NCI-H2196 treated with DMSO at 0.1 percent for 48 hours (cell line): ENCODE measurements at regions not wholly inside any gene's neighbourhood (a gene's known extent, or its start where the extent isn't known, plus 50 kb on each side); places are given as distances from the start of the nearest gene placed in this dataset.

Experiments used
- DNase-seq: peaks from one replicate; lab custom pipeline; 2025; ENCODE audit not compliant: unreplicated experiment; lab: John Stamatoyannopoulos, UW

- no peak for DNase-seq
Measured at GRCh38 chr5:135249658-135250057, 149.4 kb downstream of the MACROH2A1 start.

DNA sequence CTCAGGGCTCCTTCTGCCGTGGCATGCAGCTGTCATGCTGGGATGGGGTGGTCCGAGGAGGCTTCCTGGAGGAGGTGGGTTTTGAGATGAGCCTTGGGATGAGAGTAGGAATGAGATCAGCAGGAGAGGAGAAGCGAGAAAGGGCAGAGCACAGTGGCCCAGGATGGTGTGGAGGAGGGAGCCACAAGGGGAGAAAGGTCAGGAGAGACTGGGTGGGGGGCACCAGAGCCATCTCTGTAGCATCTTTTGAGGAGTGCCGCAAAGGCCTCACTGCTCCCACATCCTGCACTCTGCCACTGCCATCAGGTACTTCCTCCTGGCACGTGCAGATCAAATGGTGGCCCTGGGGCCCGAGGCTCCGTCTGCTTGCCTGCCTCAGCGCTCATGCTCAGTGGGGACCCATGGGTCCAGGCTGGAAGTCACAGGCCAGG, 150.2 kb downstream of the MACROH2A1 start:
- no peak for DNase-seq

DNA sequence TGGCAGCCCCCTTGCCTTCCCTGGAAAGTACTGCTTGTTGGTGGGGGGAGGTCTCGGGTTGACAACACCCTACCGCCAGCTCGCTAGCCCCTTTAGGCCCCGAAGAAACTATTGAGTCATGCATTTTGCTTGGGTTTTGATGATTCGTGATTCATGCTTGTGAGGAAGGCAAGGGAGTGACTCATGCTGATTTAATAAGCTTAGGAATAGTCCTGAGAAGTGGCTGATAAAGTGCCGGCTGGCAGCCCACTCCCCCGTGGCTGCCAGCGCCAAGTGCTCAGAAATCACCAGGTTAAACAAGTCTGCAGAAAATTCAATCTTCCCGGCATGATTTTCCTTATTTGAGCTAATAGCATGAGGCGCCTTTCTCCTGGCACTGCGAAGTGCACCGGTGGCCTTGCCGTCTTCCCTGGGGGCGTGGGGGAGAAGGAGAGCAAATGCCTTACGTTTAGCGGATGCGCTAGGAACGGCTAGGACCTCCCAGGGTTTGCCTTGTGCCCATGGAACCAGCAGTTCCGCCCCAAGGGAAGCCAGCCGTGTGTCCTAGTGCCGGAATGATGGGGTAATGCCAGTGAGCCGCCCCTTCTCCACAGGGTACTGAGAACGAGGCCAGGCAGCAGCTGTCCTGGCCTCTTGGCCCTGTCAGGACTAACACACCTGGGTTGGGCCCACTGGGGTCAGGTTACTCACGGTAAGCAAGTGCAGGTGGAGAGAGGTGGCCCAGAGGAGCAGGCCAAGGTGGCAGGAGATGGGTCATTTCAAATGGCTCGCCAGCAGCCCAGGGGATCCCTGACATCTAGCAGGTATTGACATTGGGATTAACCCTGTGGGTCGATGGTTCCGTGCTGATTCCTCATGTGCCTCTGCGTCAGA, 151.9 kb downstream of the MACROH2A1 start:
- DNase-seq: no peak

GRCh38 chr5:135246605-135246922, 152.5 kb downstream of the MACROH2A1 start:
- no peak for DNase-seq

GRCh38 chr5:135245521-135246499, 153.2 kb downstream of the MACROH2A1 start:
- DNase-seq: no peak

GRCh38 chr5:135244620-135245021, 154.4 kb downstream of the MACROH2A1 start:
- DNase-seq: no peak

DNA sequence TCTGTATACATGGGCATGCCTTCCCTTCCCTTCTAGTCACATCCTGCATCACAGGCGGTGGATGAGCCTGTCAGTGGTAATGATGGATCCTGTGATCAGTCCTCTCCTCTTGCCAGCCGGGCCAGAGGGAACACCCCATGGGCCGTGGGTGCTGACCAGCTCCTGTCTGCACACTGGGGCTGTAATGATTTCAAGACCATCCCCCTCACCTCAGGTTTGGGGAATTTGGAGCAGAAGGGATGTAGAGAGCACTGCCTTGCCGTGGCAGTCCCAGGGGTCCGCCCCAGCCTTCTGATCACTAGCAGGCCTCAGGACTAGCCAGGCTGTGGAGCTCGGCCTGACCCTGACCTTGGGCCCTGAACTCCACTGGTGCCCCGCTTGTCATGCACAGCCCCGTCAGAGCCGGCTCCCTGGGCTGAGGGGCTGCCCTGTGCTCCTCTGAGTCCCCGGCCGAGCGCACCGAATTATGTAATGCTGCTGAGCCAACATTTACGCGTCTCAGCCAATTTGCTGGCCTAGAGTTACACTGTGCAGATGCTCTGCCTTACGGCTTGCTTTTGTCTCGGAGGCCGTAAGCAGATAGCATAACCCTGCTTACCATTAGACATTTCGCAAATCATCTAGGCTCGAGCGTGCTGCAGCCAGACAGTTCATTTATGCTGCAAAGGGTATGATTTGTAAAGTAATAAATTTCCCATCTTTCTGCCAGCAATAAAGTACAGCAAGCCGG, 155.3 kb downstream of the MACROH2A1 start:
- no peak for DNase-seq

DNA sequence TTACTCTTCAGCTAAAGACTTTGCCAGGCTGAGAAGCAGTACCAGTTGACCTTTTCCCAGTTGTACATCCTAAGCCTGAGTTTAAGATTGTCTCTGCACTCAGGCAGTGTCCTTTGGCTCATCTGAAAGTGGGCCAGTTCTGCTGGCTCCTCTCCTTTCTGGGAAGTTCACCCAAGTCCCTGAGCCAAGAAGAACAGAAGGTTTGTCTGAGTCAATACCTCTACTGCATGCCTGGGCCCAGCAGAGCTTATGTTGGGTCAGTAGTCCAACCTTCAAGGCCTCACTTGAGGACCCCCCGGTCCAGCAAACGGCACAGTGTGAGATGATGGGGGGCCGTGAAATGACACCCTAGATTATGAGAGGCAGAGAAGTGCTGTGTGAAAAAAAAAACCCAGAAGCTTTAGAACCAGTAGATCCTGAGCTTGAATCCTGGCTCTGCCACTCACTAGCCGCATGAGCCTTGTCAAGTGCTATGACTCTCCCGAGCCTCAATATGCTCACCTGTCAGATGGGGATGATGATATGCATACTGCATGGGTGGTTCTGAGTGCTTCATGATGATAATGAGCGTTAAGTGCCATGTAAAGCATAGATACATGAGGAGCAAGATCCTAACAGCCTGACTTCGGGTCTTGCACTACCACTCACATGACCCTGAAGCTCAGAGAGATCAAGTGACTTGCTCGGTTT, 156.0 kb downstream of the MACROH2A1 start:
- no peak for DNase-seq

DNA sequence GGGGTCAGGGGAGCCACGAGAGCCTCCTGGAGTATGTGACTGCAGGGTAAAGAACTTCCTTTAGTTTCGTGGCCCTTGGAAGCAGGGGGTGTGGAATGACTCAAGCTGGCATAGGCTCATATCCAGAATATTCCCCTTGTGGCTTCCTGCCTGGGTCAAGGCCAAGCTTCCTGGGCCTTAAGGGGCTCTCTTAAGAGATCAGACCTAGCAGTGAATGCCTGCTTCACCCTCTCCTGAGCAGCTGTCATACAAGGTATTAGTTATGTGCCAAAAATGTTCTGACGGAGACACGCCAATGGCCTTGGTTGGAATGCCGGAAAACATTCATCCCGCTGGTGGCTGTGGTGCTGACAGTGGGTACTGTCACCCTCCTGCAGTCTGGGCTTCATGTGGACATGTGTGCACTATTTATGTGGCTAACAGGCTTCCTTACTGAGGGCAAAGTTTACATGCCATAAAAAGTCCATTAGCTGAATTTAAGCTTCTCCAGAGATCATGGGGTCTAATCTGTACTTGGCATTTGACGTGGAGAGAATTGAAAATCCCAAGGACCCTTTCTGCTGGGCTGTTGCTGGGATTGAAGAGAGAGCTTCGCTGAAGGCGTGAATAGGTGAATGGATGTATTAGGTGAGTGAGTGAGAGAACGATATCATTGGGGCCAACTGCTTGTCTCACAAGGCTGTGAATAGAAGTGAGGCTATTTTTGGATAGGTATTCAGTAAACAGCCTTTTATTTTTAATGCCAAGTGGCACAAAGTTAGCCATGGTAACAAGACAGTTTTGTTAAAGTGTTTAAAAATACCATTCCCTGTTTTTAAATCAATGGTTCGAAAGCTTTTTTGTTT, 156.8 kb downstream of the MACROH2A1 start:
- DNase-seq: no peak

DNA sequence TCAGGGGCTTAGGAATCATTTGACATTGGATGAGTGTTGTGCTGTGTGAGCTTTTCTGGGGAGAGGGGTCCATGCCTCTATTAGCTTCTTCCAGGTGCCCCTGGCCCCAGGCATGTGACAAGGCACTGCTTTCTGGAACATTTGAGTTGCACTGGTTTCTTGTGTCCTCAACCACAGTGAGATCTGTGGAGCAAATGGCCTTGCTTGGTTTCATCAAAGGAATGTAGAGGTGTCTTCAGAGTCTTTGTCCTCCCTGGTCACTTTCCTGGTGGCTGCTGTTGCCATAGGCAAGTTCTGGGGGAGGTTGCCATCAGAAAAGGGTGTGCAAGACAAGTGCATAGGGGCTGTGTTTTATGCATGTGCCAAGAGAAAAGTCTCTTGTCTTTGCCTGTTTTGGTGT, 157.5 kb downstream of the MACROH2A1 start:
- DNase-seq: no peak

GRCh38 chr5:135240781-135241360, 158.2 kb downstream of the MACROH2A1 start:
- DNase-seq: no peak

- no peak for DNase-seq
Measured at GRCh38 chr5:135240283-135240633, 158.8 kb downstream of the MACROH2A1 start.

- DNase-seq: no peak
Measured at GRCh38 chr5:135239453-135240282, 159.4 kb downstream of the MACROH2A1 start.

DNA sequence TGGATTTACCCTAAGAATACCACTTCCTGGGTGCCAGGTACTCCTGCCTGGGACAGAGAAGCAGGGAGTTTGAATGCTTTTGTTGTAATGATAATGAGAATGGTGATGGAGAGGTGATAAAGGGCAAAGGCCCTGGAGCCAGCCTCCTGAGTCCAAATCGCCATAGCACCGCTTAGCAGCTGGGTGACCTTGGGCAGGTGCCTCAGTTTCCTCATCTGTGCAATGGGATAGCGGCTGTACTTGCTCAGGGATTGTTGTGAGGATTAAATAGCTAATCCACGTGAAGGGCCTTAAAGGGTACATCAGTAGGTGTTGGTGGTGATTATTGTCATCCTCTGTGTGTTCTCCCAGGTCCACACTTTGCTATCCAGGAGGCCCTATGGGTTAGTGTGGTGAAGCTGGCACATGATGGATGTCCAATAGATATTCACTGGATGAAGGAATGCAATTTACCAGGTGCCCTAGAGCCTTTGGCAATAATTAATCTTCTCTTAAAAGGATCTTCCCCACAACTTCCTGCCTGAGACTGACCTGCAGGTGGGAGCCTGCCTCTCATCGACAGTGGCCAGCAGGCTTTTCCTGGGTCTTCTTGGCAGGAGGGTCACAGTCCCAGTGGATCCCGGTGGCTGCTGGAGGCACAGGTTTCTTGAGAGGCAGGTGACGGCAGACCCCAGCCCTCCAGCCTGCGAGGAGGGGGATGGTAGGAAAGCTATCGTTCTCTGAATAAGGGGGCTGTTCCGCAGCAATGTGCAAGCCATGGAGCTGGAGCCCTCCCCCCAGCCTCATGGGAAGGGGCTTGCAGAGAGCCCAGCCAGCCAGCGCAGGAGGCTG, 160.2 kb downstream of the MACROH2A1 start:
- DNase-seq: no peak

GRCh38 chr5:135237748-135238103, 161.3 kb downstream of the MACROH2A1 start:
- DNase-seq: no peak

GRCh38 chr5:135236908-135237747, 161.9 kb downstream of the MACROH2A1 start:
- no peak for DNase-seq
